Activated T-helper 2 cell treated with anti-CD3 and anti-CD28 coated beads, Interferon-gamma antibody, Interleukin-2, Interleukin-4, amounts not matched to agents 10 μg/mL and 5 μg/mL and 100 μg/mL, durations not matched to agents 14 hours and 24 hours and 36 hours (primary cell): ENCODE measurements at regions not wholly inside any gene's neighbourhood (a gene's known extent, or its start where the extent isn't known, plus 50 kb on each side); places are given as distances from the start of the nearest gene placed in this dataset.

Source experiments
- DNase-seq: peaks from one replicate; pipeline ENCODE4 v3.0.0; 2021; ENCODE audit warnings: low spot score
- H3K27ac Mint-ChIP-seq: one replicate; pipeline ENCODE4 v1.8.0; 2021; ENCODE audit warnings: mixed read lengths
- H3K27me3 Mint-ChIP-seq: one replicate; pipeline ENCODE4 v1.8.0; 2021; ENCODE audit warnings: low read depth, mixed read lengths
- H3K36me3 Mint-ChIP-seq: one replicate; pipeline ENCODE4 v1.8.0; 2021; ENCODE audit warnings: low read depth, mixed read lengths
- H3K4me1 Mint-ChIP-seq: one replicate; pipeline ENCODE4 v1.8.0; 2021; ENCODE audit warnings: low read depth, mixed read lengths
- H3K4me3 Mint-ChIP-seq: one replicate; pipeline ENCODE4 v1.8.0; 2021; ENCODE audit warnings: low read depth, mild to moderate bottlenecking, moderate library complexity, mixed read lengths
- H3K9me3 Mint-ChIP-seq: one replicate; pipeline ENCODE4 v1.8.0; 2021; ENCODE audit warnings: mixed read lengths
- intact Hi-C: fragments of 100-400 bp; cut with micrococcal nuclease; formaldehyde crosslinking; loops from one replicate; pipeline ENCODE4 v1.15.1; 2023

DNA sequence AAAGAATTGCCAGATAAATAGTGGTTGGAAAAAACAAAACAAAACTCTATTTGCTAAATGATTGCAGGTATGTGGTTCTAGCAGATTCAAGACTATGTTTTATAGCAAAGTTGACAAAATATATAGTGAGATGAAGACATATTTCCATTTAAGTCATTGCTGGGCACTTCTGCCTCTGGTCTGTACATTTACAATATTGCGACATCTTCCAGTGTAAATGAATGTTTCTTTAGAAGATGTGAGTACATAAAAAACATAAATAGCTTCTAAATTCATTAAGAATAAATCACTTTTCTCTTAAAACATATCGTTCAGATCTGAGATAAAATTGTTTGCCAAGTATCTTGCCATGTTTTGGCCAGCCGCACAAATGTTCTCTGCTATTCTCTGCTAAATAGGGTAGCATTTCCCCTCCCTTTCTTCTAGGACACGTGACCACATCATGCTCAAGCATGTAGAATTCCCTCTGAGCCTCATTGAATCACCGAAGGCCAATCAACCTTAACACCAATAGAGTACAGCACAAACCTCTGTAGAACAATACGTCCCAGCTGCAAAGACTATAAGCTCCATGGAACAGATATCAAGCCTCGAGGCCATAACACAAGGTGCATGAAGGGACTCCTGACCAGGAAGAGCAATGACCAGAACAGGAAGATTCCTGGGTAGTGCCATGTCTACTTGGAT is 1173.3 kb downstream of the GATA3 start:
- Mint-ChIP-seq H3K9me3 (no peaks in the 10 kb centered on the region), H3K36me3 (no peaks in the 10 kb centered on the region), H3K4me3 (no peak overlapping the region), H3K27me3 (peaks cover 7% of the 10 kb centered on the region), H3K4me1 (peaks cover 38% of the 10 kb centered on the region), H3K27ac (no peak overlapping the region)
- DNase-seq, result no peak
- intact Hi-C loops, result loop anchor here (5.0 kb wide), 2 partner anchors 146 to 1181 kb away; no protein-coding TSS in a partner anchor

DNA sequence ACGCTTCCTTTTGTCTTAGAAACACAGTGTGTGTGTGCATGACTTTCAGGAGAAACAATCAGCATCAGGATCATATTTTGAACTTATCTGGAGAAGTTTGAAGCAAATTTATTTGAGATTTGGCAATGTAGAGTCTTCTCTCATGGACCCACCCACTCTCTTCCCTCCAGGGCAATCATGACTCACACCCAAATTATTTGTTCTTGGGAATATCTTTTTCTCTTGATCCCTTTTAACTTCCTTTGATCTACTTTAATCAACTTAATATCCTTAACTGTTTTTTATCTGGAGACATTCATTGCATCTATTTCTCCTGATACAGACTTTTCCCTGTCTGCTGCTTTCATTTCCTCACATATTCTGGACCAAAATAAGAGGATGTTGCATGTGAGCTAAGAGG is 1174.3 kb downstream of the GATA3 start:
- Mint-ChIP-seq H3K4me1 (peaks cover 41% of the 10 kb centered on the region), H3K9me3 (no peaks in the 10 kb centered on the region), H3K4me3 (no peak overlapping the region), H3K27me3 (peaks cover 7% of the 10 kb centered on the region), H3K27ac (no peak overlapping the region), H3K36me3 (no peaks in the 10 kb centered on the region)
- intact Hi-C loops, result loop anchor here (1.0 to 5.0 kb wide), 4 partner anchors 67 to 1181 kb away; no protein-coding TSS in a partner anchor
- DNase-seq, result no peak

DNA sequence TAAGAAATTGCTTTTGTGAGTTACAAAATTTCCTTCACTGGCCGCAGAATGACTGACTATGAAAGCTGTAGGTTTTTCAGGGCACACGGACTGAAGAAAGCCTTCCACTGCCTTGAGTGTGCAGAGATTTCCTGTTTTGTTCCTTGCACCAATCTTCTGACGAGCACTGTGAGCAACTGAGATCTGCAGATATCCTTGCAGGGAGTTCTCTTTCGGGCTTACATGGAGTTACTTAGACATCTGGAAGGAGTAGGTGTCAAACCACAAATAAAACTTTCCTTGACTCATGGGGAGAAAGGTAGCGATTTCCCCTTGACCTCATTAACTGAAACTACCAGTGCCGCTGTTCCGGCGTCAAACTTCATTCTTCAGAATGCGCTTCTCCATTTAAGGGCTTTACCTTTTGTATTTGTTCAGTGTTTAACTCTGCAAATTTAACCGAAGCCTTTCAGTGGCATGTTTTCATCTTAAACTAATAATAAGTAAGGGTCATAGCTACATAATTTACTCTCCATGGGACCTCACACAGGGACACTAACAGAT is 1175.3 kb downstream of the GATA3 start:
- H3K9me3 Mint-ChIP-seq, result no peaks in the 10 kb centered on the region
- no peak for DNase-seq
- H3K4me1 Mint-ChIP-seq, result peaks cover 41% of the 10 kb centered on the region
- intact Hi-C loops, result loop anchor here (1.0 to 5.0 kb wide), 6 partner anchors 66 to 1182 kb away; no protein-coding TSS in a partner anchor
- H3K27me3 Mint-ChIP-seq, result peaks cover 10% of the 10 kb centered on the region
- H3K4me3 Mint-ChIP-seq, result no peak overlapping the region
- peak overlapping the region; percentile 25 for H3K27ac Mint-ChIP-seq
- H3K36me3 Mint-ChIP-seq, result no peaks in the 10 kb centered on the region

DNA sequence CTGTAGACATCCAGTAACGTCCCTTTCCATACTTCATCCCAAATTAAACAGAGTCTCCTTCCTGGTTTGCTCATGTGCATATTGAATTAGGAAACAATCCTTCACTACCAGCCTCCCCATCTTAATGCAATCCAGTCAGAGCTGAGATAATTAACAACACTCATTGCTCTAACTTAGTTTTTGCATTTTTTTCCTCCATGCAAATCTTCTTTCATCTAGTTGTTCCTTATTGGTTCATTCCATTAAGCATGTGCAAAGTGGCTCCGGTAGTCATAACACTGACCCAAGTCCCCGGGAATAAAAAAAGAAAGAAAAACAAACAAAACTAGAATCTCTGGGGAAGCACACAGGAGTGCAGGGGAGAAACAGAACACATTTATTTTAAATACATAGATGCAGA is 1176.1 kb downstream of the GATA3 start:
- intact Hi-C loops, result loop anchor here (5.0 kb wide), 2 partner anchors 208 to 398 kb away; no protein-coding TSS in a partner anchor
- DNase-seq, result no peak
- H3K27ac Mint-ChIP-seq, result peak overlapping the region; percentile 25
- H3K4me1 Mint-ChIP-seq, result peaks cover 41% of the 10 kb centered on the region
- no peak overlapping the region for H3K4me3 Mint-ChIP-seq
- H3K36me3 Mint-ChIP-seq, result no peaks in the 10 kb centered on the region
- H3K27me3 Mint-ChIP-seq, result peaks cover 6% of the 10 kb centered on the region
- no peaks in the 10 kb centered on the region for H3K9me3 Mint-ChIP-seq

GRCh38 chr10:9234191-9234590 is 1179.7 kb downstream of the GATA3 start:
- H3K36me3 Mint-ChIP-seq, result no peaks in the 10 kb centered on the region
- peaks cover 11% of the 10 kb centered on the region for H3K27me3 Mint-ChIP-seq
- no peak overlapping the region for H3K27ac Mint-ChIP-seq
- H3K4me1 Mint-ChIP-seq, result peaks cover 32% of the 10 kb centered on the region
- DNase-seq, result no peak
- no peak overlapping the region for H3K4me3 Mint-ChIP-seq
- intact Hi-C loops, result loop anchor here (5.0 kb wide), 2 partner anchors 212 to 402 kb away; no protein-coding TSS in a partner anchor
- H3K9me3 Mint-ChIP-seq, result no peaks in the 10 kb centered on the region

GRCh38 chr10:9238041-9238440 is 1183.6 kb downstream of the GATA3 start:
- Mint-ChIP-seq H3K9me3 (no peaks in the 10 kb centered on the region), H3K27me3 (peaks cover 10% of the 10 kb centered on the region), H3K4me3 (no peak overlapping the region), H3K27ac (no peak overlapping the region), H3K36me3 (no peaks in the 10 kb centered on the region), H3K4me1 (peaks cover under 1% of the 10 kb centered on the region)
- intact Hi-C loops, result no loop called here
- DNase-seq, result no peak

GRCh38 chr10:9239298-9239697 is 1184.8 kb downstream of the GATA3 start:
- Mint-ChIP-seq H3K27ac (no peak overlapping the region), H3K27me3 (peaks cover 9% of the 10 kb centered on the region)
- intact Hi-C loops, result no loop called here

DNA sequence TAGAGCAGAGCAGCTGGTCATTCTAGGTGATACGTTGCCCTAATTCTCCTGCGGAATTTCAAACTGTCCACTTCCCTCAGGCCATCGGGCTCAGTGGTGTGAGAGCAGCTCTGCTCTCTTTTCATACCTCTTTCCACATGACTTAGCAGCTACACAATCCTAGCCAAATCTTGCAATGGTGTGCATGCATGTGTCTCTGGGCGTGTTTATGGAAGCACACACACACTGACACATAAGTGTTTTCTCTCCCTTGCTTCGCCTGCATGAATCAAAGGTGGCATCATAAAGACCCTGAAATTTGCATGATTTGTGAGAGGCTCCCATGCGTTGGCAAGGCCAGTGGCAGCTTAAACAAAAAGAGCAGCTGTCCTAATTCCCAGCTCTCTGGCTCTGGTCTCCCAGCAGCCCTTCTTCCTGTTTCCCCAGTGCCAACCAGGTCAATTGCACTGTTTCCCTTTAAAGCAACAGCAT is 1189.5 kb downstream of the GATA3 start:
- H3K4me3 Mint-ChIP-seq, result no peak overlapping the region
- H3K4me1 Mint-ChIP-seq, result no peaks in the 10 kb centered on the region
- H3K27ac Mint-ChIP-seq, result no peak overlapping the region
- H3K27me3 Mint-ChIP-seq, result peaks cover 20% of the 10 kb centered on the region
- no peak for DNase-seq
- H3K9me3 Mint-ChIP-seq, result no peaks in the 10 kb centered on the region
- intact Hi-C loops, result no loop called here
- no peaks in the 10 kb centered on the region for H3K36me3 Mint-ChIP-seq

More at GRCh38 chr10:9239298-9239697, 1184.8 kb downstream of the GATA3 start:
- H3K9me3 Mint-ChIP-seq, result no peaks in the 10 kb centered on the region
- H3K36me3 Mint-ChIP-seq, result no peaks in the 10 kb centered on the region
- H3K4me3 Mint-ChIP-seq, result no peak overlapping the region
- no peaks in the 10 kb centered on the region for H3K4me1 Mint-ChIP-seq
- no peak for DNase-seq

DNA sequence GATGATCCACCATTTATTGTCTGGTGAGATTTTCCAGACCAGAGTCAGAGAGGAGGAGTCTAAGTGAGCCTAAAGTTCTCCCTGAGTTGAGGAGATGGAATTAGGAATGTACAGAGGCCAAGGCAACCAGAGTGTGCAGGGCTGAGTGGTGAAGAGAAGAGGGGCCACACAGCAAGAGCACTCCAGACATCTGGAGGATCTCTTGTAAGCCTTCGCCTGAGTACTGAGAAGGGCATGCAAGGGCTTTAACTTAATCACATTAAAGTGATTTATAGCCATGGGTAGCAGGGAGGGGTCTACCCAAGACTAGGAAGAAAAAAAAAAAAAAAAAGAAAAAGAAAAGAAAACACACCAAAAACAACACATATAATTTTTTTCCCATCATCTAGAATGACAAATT is 1190.4 kb downstream of the GATA3 start:
- no peak for DNase-seq
- peaks cover 28% of the 10 kb centered on the region for H3K27me3 Mint-ChIP-seq
- no peaks in the 10 kb centered on the region for H3K9me3 Mint-ChIP-seq
- no peak overlapping the region for H3K4me3 Mint-ChIP-seq
- intact Hi-C loops, result no loop called here
- H3K27ac Mint-ChIP-seq, result no peak overlapping the region
- no peaks in the 10 kb centered on the region for H3K36me3 Mint-ChIP-seq
- no peaks in the 10 kb centered on the region for H3K4me1 Mint-ChIP-seq

GRCh38 chr10:9253121-9253520 is 1198.6 kb downstream of the GATA3 start:
- H3K36me3 Mint-ChIP-seq, result no peaks in the 10 kb centered on the region
- intact Hi-C loops, result no loop called here
- H3K4me3 Mint-ChIP-seq, result no peak overlapping the region
- no peak overlapping the region for H3K27ac Mint-ChIP-seq
- no peaks in the 10 kb centered on the region for H3K4me1 Mint-ChIP-seq
- H3K27me3 Mint-ChIP-seq, result peaks cover 44% of the 10 kb centered on the region
- no peak for DNase-seq
- no peaks in the 10 kb centered on the region for H3K9me3 Mint-ChIP-seq

- no peak overlapping the region for H3K27ac Mint-ChIP-seq
- H3K4me1 Mint-ChIP-seq, result no peaks in the 10 kb centered on the region
- H3K27me3 Mint-ChIP-seq, result peaks cover 39% of the 10 kb centered on the region
- DNase-seq, result no peak
- H3K4me3 Mint-ChIP-seq, result no peak overlapping the region
- intact Hi-C loops, result no loop called here
- H3K36me3 Mint-ChIP-seq, result no peaks in the 10 kb centered on the region
- no peaks in the 10 kb centered on the region for H3K9me3 Mint-ChIP-seq
Observed at GRCh38 chr10:9254353-9254752, 1199.9 kb downstream of the GATA3 start.

DNA sequence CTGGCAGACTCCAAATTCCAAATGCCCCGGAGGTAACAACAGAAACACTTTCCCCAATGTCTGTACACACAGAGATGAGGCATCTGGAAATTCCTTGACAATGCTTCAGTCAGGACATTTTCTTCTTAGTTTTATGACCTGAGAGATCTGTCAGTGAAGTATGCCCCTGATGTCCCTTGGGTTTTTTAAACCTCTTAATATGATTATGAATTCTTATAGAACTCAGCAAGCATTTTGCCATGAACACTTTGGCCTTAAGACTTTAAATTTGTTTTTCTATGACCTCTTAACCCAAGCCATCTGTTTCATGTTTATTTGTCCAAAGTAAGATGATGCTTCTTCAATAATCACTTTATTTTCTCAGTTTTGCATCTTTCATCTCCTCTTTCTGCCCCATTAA is 1206.2 kb downstream of the GATA3 start:
- DNase-seq, result no peak
- H3K27ac Mint-ChIP-seq, result no peak overlapping the region
- peaks cover 46% of the 10 kb centered on the region for H3K27me3 Mint-ChIP-seq
- H3K4me3 Mint-ChIP-seq, result no peak overlapping the region
- H3K36me3 Mint-ChIP-seq, result no peaks in the 10 kb centered on the region
- H3K9me3 Mint-ChIP-seq, result no peaks in the 10 kb centered on the region
- intact Hi-C loops, result no loop called here
- peaks cover 4% of the 10 kb centered on the region for H3K4me1 Mint-ChIP-seq

DNA sequence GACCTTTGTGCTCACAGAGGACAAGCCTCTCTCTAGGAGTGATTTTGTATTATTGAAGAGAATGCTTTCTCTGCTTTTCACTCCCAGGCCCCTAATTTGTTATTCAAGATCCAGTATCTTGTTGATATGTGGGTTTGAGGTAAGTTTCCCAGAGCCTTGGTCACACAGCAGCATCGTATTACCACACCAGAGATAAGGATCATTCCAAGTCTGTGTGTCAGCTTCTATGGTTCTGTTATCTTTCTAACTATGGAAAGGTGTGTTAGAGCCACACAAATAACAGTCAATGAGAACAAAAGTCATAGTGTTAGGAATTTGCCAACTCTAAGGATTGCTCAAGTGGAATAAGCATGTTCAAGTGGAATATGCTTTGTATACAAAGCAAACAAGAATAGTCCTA is 1208.3 kb downstream of the GATA3 start:
- no peaks in the 10 kb centered on the region for H3K36me3 Mint-ChIP-seq
- H3K9me3 Mint-ChIP-seq, result no peaks in the 10 kb centered on the region
- intact Hi-C loops, result no loop called here
- DNase-seq, result no peak
- no peak overlapping the region for H3K27ac Mint-ChIP-seq
- H3K4me3 Mint-ChIP-seq, result no peak overlapping the region
- H3K27me3 Mint-ChIP-seq, result peaks cover 36% of the 10 kb centered on the region
- H3K4me1 Mint-ChIP-seq, result peaks cover 4% of the 10 kb centered on the region
